Stimulated activated CD4-positive, alpha-beta T cell treated with anti-CD3 and anti-CD28 coated beads, Interleukin-15, amount 100 ng/mL, for 1 hour (primary cell): ENCODE measurements at regions not wholly inside any gene's neighbourhood (a gene's known extent, or its start where the extent isn't known, plus 50 kb on each side); places are given as distances from the start of the nearest gene placed in this dataset.

Source experiments
- DNase-seq, 2 donors: peaks; one replicate each; pipeline ENCODE4 v3.0.0-alpha.2; 2020; ENCODE audit warnings: low read depth in 1 of 2, low spot score in 1 of 2

DNA sequence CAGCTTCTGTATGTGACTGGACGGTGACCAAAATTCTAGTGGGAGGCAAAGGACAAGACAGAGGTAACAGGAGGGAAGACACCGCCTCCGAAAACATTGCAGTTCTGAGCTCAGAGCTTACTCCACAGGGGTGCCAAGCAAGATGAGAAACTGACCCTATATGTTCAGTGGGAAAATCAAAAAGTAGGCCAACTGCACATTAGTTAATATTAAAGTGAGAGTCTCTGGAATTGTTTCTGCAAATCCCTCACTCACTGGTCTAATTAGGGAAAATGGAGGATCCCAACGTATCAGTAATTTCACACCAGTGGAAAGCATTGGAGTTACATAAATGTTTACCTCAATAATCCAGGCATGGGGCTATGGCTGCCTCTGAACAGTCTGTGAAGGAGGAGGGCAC is 313.3 kb upstream of the KCNH8 start:
- no peak for DNase-seq

GRCh38 chr3:18830087-18830486 is 318.2 kb upstream of the KCNH8 start:
- no peak for DNase-seq

- no peak for DNase-seq
These were observed 319.7 kb upstream of the KCNH8 start for GRCh38 chr3:18828637-18829036.

- no peak for DNase-seq
These were observed 320.6 kb upstream of the KCNH8 start for GRCh38 chr3:18827664-18828063.

DNA sequence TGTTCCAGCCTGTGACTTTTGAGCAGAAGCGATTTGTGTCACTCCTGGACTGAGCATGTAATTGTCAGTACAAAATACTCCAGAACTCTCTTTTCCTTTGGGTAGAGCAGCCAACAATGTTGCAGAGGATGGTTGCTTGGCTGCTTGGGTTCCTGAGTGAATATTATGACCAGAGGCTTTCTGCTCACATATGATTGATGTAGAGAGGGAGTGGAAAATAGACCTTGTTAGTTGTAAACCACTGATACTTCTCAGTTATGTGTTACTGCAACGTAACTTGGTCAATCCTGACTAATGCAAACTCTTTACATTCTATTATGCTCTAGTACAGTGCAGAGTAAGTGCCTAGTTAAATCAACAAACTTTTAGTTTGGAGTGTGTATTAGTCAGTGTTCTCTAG is 322.6 kb upstream of the KCNH8 start:
- no peak for DNase-seq

DNA sequence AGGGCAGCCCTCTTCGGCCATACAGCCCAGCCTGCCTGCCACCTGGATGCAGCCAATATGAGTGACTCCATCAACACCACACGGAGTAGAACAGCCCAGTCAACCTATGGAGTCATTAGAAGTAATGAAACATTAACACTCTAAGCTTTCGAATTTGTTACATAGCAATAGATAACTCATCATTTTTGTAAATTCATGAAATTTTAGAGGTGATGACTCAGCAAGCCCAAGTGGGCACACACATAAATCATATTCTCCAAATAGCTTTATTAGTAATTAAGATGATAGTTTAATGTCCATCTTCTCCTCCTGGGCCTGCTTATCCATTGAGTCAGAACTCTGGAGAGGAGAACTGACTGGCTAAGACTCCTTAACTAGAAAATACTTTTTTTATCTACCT is 335.0 kb upstream of the KCNH8 start:
- DNase-seq, result no peak

GRCh38 chr3:18812316-18812715 is 336.0 kb upstream of the KCNH8 start:
- DNase-seq, result no peak

GRCh38 chr3:18810306-18810661 is 338.0 kb upstream of the KCNH8 start:
- no peak for DNase-seq

DNA sequence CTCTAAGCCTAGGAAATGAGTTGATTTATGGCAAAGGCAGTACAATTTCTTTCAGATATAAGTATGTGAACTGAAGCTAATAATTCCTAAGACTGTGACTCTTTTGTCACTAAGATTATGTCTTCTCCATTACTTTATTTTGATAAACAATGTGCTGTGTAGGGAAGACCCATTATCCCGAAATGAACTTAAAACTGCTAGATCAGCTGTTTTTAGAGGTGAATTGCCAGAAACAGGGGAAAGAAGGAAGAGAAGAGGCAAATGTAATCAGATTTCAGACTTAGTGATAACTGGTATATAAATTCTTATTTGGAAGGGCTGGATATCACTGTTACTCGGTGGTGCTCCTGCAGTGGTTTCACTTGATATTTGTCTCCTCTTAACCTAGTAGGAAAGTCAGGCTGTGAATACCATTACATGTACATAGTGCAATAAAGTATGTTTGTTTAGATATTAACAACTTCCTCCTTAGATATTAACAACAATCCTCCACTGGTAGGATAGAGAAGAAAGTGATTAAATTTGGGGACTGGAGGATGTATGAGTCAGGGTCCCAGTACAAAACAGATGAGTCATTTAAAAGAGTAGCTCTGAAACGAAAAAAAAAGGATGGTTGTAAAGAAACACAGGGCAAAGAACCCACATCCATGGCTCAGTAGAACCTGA is 338.5 kb upstream of the KCNH8 start:
- DNase-seq, result no peak

DNA sequence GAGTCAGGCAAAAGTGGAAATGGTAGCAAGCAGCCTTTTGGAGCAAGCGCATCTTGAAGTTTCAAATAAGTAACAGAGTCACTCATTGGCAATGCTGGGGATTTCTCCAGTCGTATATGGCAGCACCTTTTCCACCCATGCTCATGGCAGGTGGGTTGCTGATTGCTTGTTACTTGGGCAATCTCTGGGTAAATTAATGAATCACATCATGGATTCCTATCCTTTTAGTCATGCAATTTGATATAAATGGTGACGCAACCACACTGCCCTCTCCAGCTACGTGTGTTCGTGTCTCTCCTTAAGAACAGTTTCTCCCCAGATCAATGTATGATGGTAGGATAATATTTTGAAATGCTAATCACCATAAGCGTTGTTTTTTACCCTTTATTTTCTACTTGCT is 339.9 kb upstream of the KCNH8 start:
- DNase-seq, result no peak

DNA sequence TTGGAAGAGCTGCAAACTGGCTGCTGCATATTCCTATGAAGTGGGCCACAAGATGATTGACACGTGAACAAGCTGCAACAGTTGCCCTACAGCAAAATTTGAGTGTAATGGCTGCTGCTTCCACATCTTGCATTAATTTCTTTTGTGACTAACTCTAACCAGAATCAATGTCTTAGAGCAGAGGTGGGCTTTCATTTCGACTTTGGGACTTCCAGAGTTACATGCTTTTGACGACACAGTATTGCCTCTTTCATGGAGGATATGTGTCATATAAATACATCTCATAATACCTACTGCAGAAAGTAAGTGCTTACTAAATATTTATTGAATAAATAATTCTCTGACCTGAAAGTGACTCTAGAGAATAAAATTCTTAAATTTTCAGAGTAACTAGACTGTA is 340.7 kb upstream of the KCNH8 start:
- DNase-seq, result no peak

DNA sequence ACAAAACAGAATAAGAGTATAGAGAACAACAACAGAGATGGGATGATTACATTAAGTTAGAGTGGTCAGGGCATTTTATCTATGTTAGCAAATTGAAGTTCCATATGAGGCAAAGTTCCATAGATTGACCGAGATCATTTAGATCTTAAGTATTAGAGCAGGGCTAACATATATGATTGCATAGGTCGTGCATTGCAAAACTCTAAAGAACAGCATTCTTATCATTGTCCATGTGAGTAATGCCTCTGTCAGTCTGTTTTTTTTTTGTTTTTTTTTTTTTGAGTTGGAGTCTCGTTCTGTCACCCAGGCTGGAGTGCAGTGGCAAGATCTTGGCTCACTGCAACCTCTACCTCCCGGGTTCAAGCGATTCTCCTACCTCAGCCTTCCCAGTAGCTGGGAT is 341.7 kb upstream of the KCNH8 start:
- no peak for DNase-seq

- no peak for DNase-seq
These were observed 350.9 kb upstream of the KCNH8 start for GRCh38 chr3:18797378-18797777.

DNA sequence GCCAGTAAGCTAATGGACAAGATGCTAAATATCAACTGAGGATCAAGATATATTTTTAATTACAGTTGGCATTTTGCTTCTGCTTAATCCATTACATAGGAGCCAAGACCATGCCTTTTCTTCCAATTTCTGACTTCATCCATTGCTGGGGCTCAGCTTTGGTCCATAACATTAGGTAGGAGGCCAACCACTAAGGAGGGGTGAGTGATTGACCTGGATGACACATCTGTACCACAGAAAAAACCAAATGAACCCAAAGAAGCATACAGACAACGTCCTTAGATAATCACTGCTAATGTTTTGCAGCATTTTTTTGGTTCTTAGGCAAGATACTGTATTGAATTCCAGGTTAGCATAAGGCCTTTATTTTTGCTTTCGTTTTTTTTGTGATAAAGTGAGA is 353.2 kb upstream of the KCNH8 start:
- DNase-seq, result no peak

GRCh38 chr3:18791752-18792151 is 356.6 kb upstream of the KCNH8 start:
- DNase-seq, result no peak

- no peak for DNase-seq
These were observed 357.1 kb upstream of the KCNH8 start for GRCh38 chr3:18791182-18791581.

- DNase-seq, result no peak
These were observed 357.9 kb upstream of the KCNH8 start for GRCh38 chr3:18790384-18790783.

GRCh38 chr3:18789734-18790133 is 358.6 kb upstream of the KCNH8 start:
- no peak for DNase-seq

DNA sequence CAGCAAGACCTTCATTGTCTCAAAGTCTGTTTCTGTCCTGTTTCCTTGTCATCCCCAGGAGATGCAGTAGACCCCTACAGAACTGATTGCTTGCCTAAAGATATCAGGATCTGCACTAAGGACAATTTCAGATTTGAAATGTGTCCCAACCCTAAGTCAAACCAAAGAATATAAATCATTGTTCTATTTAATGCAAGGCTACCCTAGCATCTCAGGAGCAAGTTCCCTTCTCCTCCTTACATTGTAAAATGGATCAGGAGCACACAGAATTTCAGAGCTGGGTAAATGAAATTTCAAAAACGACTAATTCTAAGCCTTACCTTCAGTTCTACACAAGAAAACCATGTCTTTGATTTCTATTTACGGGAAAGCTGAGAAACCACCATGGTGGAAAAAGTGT is 360.9 kb upstream of the KCNH8 start:
- DNase-seq, result no peak

DNA sequence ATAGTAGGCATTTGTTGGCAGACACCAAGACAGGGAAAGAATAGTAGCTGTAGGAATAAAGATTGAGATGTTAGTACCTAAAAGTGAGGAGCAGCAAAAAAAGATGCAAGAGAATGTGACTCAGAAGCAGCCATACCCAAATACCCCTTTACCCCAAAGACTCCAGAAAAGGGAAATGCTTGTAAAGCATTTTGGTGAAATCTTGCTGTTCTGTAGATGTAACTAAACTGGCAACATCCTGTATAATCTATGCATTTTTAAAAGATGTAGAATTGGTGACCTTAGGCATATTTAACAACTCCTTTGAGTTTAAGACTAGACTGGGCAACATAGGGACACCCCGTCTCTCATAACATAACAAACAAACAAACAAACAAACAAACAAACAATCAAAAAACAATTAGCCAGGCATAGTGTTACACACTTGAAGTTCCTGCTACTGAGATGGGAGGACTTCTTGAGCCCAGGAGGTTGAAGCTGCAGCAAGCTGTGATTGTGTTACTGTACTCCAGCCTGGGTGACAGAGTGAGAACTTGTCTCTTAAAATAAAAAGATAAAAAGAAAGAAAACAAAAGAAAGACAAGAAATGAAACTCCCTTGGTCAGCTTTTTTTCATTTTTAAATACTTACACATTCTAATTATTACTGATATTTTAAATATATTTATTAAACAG is 361.5 kb upstream of the KCNH8 start:
- DNase-seq, result no peak

DNA sequence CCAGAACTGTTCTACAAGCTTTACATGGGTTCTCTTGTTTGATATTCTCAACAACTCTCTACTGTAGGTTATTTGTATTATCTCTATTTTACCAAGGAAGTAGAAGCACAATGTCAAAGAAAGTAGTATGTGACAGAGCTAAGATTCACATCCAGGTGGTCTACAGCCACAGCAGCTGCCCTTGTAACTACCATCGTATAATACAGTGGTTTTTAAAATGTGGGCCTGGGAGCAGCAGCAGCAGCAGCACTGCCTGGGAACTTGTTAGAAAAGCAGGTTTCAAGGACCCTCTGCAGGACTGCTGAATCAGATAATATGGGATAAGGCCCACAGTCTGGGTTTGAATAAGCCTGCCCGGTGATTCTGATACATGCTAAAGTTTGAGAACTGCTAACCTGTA is 357.1 kb upstream of the SATB1 start:
- no peak for DNase-seq

DNA sequence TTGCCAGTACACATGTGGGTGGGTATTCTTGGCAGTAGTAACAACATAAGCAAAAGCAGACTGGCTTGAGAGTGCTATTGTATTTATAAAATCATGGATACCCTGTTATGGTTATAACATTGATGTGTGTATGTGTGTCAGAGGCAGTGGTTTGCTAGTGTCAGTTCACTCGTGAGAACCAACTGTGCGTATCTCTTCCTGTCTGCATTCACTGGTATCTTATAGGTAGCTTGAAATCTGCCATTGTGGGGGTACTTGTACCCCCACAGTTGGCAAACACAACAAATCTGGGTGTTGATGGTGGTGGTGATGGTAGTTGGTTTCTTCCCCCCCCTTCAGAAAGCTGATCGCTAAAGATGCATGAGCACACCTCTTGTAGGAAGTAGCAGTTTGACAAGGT is 355.8 kb upstream of the SATB1 start:
- no peak for DNase-seq

DNA sequence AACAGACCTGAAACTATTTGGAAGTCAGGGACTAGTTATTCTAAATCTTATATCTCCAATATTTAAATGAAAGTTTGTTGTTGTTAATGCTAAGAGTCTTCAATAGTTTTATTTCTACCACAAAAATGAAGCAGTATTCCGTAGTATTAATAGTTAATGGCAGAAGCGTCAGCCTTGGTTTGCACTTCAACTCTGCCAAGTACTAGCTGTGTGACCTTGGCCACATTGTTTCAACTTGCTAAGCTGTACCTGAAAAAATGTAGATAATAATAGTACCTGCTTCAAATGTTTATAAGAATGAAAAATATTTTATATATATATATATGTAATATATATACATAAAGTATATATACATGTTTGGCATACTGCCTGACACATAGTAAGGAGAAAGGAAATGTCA is 354.6 kb upstream of the SATB1 start:
- DNase-seq, result no peak
